Stimulated activated CD4-positive, alpha-beta T cell treated with anti-CD3 and anti-CD28 coated beads, Interleukin-12 subunit alpha, Interleukin-12 subunit beta, amount 100 ng/mL, for 48 hours (primary cell): ENCODE measurements at regions not wholly inside any gene's neighbourhood (a gene's known extent, or its start where the extent isn't known, plus 50 kb on each side); places are given as distances from the start of the nearest gene placed in this dataset.
"Not testable (repeated sequence)": the region's sequence is repeated elsewhere in the genome, so short reads cannot be mapped to it uniquely, and the experiment has no call there.

Source experiments
- DNase-seq, 3 donors: peaks; one replicate each; pipeline ENCODE4 v3.0.0-alpha.2; 2020; ENCODE audit warnings: low read depth in 2 of 3, low spot score in 1 of 3

GRCh38 chr12:32010631-32011336, 51.6 kb downstream of the RESF1 start:
- no peak for DNase-seq

GRCh38 chr12:32012249-32012785, 53.1 kb downstream of the RESF1 start:
- DNase-seq: no peak

GRCh38 chr12:32015036-32015435, 55.8 kb downstream of the RESF1 start:
- DNase-seq: no peak

GRCh38 chr12:32016680-32017482, 57.7 kb downstream of the RESF1 start:
- no peak for DNase-seq

GRCh38 chr12:32021346-32021773, 62.1 kb downstream of the RESF1 start:
- no peak for DNase-seq

GRCh38 chr12:32022387-32022786, 63.2 kb downstream of the RESF1 start:
- DNase-seq: not testable (repeated sequence)

- not testable (repeated sequence) for DNase-seq
These were observed 64.6 kb downstream of the RESF1 start for GRCh38 chr12:32023861-32024260.

GRCh38 chr12:32024884-32025592, 65.8 kb downstream of the RESF1 start:
- DNase-seq: no peak

GRCh38 chr12:32025906-32026305, 66.7 kb downstream of the RESF1 start:
- DNase-seq: peak; percentile 8 to 43 (median 41)

- DNase-seq: no peak
These were observed 68.6 kb downstream of the RESF1 start for GRCh38 chr12:32027684-32028365.

GRCh38 chr12:32030151-32030550, 70.9 kb downstream of the RESF1 start:
- DNase-seq: no peak

GRCh38 chr12:32030676-32031075, 71.5 kb downstream of the RESF1 start:
- DNase-seq: no peak

GRCh38 chr12:32031109-32031508, 71.9 kb downstream of the RESF1 start:
- no peak for DNase-seq

- no peak for DNase-seq
These were observed 73.1 kb downstream of the RESF1 start for GRCh38 chr12:32032205-32032810.

- DNase-seq: no peak
These were observed 73.2 kb upstream of the BICD1 start for GRCh38 chr12:32033406-32033805.

- DNase-seq: no peak
These were observed 72.6 kb upstream of the BICD1 start for GRCh38 chr12:32034045-32034444.

- no peak for DNase-seq
These were observed 70.0 kb upstream of the BICD1 start for GRCh38 chr12:32036477-32037263.

GRCh38 chr12:32039347-32039746, 67.3 kb upstream of the BICD1 start:
- no peak for DNase-seq

GRCh38 chr12:32039917-32040575, 66.6 kb upstream of the BICD1 start:
- DNase-seq: no peak
